GM23338 (cell line): ENCODE measurements at regions not wholly inside any gene's neighbourhood (a gene's known extent, or its start where the extent isn't known, plus 50 kb on each side); places are given as distances from the start of the nearest gene placed in this dataset.

Source experiments
- ATAC-seq: fragments of 200-7000 bp; cut with Tn5 transposase; 3 replicates; pipeline ENCODE4 v1.9.1; 2020
- DNase-seq: peaks from one replicate; pipeline ENCODE4 v3.0.0-alpha.2; 2015; ENCODE audit warnings: low spot score
- H2AFZ ChIP-seq: fragments of 200-600 bp; sonication (generic); 2 replicates; pipeline ENCODE4 v1.8.0; 2016; ENCODE audit warnings: antibody characterized with exemption, mild to moderate bottlenecking, moderate library complexity
- H3F3A ChIP-seq: fragments of 200-600 bp; sonication (generic); replicated peaks from 2 replicates; pipeline ENCODE4 v1.8.0; 2017; ENCODE audit warnings: antibody characterized with exemption, mixed run types, low read depth
- H3K27ac ChIP-seq: fragments of 200-600 bp; sonication (generic); 2 replicates; pipeline ENCODE4 v1.6.1; 2016; ENCODE audit warnings: low read depth
- H3K27me3 ChIP-seq: fragments of 200-600 bp; sonication (generic); 2 replicates; pipeline ENCODE4 v1.8.0; 2016; ENCODE audit warnings: mild to moderate bottlenecking, mixed run types, moderate library complexity; ENCODE audit not compliant: insufficient read depth
- H3K36me3 ChIP-seq: fragments of 200-600 bp; sonication (generic); 2 replicates; pipeline ENCODE4 v1.8.0; 2016; ENCODE audit warnings: mild to moderate bottlenecking; ENCODE audit not compliant: insufficient read depth
- H3K4me1 ChIP-seq: fragments of 200-600 bp; sonication (generic); 2 replicates; pipeline ENCODE4 v1.8.0; 2016; ENCODE audit warnings: mild to moderate bottlenecking, moderate library complexity; ENCODE audit not compliant: insufficient read depth
- H3K4me2 ChIP-seq: fragments of 200-600 bp; sonication (generic); 2 replicates; pipeline ENCODE4 v1.7.1; 2017; ENCODE audit warnings: mixed run types
- H3K4me3 ChIP-seq: fragments of 200-600 bp; sonication (generic); 2 replicates; pipeline ENCODE4 v1.6.1; 2016; ENCODE audit warnings: mixed run types
- H3K79me2 ChIP-seq: fragments of 200-600 bp; sonication (generic); replicated peaks from 2 replicates; pipeline ENCODE4 v1.8.0; 2017; ENCODE audit warnings: mild to moderate bottlenecking; ENCODE audit not compliant: insufficient read depth
- H3K9me2 ChIP-seq: fragments of 200-600 bp; sonication (generic); 2 replicates; pipeline ENCODE4 v1.8.0; 2017; ENCODE audit not compliant: insufficient read depth
- H4K20me1 ChIP-seq: fragments of 200-600 bp; sonication (generic); replicated peaks from 2 replicates; pipeline ENCODE4 v1.8.0; 2017; ENCODE audit warnings: mild to moderate bottlenecking; ENCODE audit not compliant: insufficient read depth
- H3K27ac Mint-ChIP-seq: 2 replicates; pipeline ENCODE4 v1.8.0; 2020; ENCODE audit warnings: inconsistent platforms, mild to moderate bottlenecking, moderate library complexity, mixed read lengths
- H3K27me3 Mint-ChIP-seq: 3 replicates; pipeline ENCODE4 v1.8.0; 2022; ENCODE audit warnings: low read depth, mild to moderate bottlenecking, moderate library complexity, mixed read lengths, inconsistent platforms; ENCODE audit not compliant: insufficient read depth, poor library complexity
- H3K36me3 Mint-ChIP-seq: 3 replicates; pipeline ENCODE4 v1.8.0; 2021; ENCODE audit warnings: low read depth, mild to moderate bottlenecking, inconsistent platforms, moderate library complexity, mixed read lengths
- H3K4me1 Mint-ChIP-seq: 3 replicates; pipeline ENCODE4 v1.8.0; 2020; ENCODE audit warnings: mild to moderate bottlenecking, inconsistent platforms, mixed read lengths
- H3K4me3 Mint-ChIP-seq: 3 replicates; pipeline ENCODE4 v1.8.0; 2021; ENCODE audit warnings: moderate library complexity, mild to moderate bottlenecking, inconsistent platforms, mixed read lengths
- H3K9me3 Mint-ChIP-seq: 3 replicates; pipeline ENCODE4 v1.8.0; 2020; ENCODE audit warnings: moderate library complexity, mild to moderate bottlenecking, inconsistent platforms, mixed read lengths
- CREB1 ChIP-seq: fragments of 250-450 bp; sonication (Bioruptor Pico); IDR thresholded peaks from 2 replicates; pipeline ENCODE4 v1.5.0; 2020; ENCODE audit warnings: low read depth, mild to moderate bottlenecking, moderate library complexity
- CTCF ChIP-seq, 2 experiments: fragments of 200-600 bp in 1 of 2; sonication (generic) in 1 of 2; conservative IDR thresholded peaks; 2 replicates each; pipeline versions ENCODE4 v1.5.1 to v1.6.1; 2016 to 2017; ENCODE audit warnings: antibody characterized with exemption in 2 of 2, low read depth in 2 of 2, mild to moderate bottlenecking in 2 of 2, moderate library complexity in 1 of 2
- EZH2 ChIP-seq: fragments of 200-600 bp; sonication (generic); IDR thresholded peaks from one replicate; pipeline ENCODE4 v1.8.0; 2017; ENCODE audit warnings: antibody characterized with exemption, mild to moderate bottlenecking, low read depth; ENCODE audit not compliant: unreplicated experiment
- EZH2phosphoT487 ChIP-seq: fragments of 200-600 bp; sonication (generic); IDR thresholded peaks from one replicate; pipeline ENCODE4 v1.8.1; 2018; ENCODE audit warnings: antibody characterized with exemption; ENCODE audit not compliant: unreplicated experiment
- JUNB ChIP-seq: IDR thresholded peaks from one replicate; pipeline ENCODE4 v1.6.1; 2016; ENCODE audit warnings: antibody characterized with exemption; ENCODE audit not compliant: unreplicated experiment
- NANOG ChIP-seq: IDR thresholded peaks from 2 replicates; pipeline ENCODE4 v1.6.1; 2016; ENCODE audit warnings: antibody characterized with exemption, borderline replicate concordance
- POLR2AphosphoS5 ChIP-seq: IDR thresholded peaks from 2 replicates; pipeline ENCODE4 v1.6.1; 2016; ENCODE audit warnings: antibody characterized with exemption, low read depth
- REST ChIP-seq: IDR thresholded peaks from one replicate; pipeline ENCODE4 v1.6.1; 2018; ENCODE audit warnings: antibody characterized with exemption; ENCODE audit not compliant: unreplicated experiment
- STAT1 ChIP-seq: IDR thresholded peaks from one replicate; pipeline ENCODE4 v1.6.1; 2016; ENCODE audit warnings: antibody characterized with exemption; ENCODE audit not compliant: unreplicated experiment
- ZNF114 ChIP-seq: fragments of 250-450 bp; sonication (Bioruptor Pico); IDR thresholded peaks from 2 replicates; pipeline ENCODE4 v1.5.0; 2020; ENCODE audit warnings: mild to moderate bottlenecking, moderate library complexity
- ZNF331 ChIP-seq: fragments of 250-450 bp; sonication (Bioruptor Pico); IDR thresholded peaks from 2 replicates; pipeline ENCODE4 v1.5.0; 2020; ENCODE audit warnings: low read depth, mild to moderate bottlenecking, moderate library complexity

GRCh38 chr1:115543247-115543646, 98.5 kb upstream of the VANGL1 start:
- Histone ChIP-seq H3K4me1 (0 out of 2 replicates have a peak, but pooled peaks cover 7% of the 10 kb centered on the region), H3K27ac (no peak overlapping the region), H3K36me3 (no peaks in the 10 kb centered on the region), H3K4me3 (no peak overlapping the region), H3K27me3 (no peaks in the 10 kb centered on the region), H2AFZ (no peak overlapping the region), H3K9me2 (no peaks in the 10 kb centered on the region), H3F3A (no peaks in the 10 kb centered on the region), H3K4me2 (no peak overlapping the region), H3K79me2 (no peaks in the 10 kb centered on the region), H4K20me1 (no peaks in the 10 kb centered on the region)
- H3K4me1 Mint-ChIP-seq, result peaks cover 17% of the 10 kb centered on the region
- peak; percentile 42 for DNase-seq
- no peaks in the 10 kb centered on the region for H3K36me3 Mint-ChIP-seq
- H3K9me3 Mint-ChIP-seq, result no peaks in the 10 kb centered on the region
- H3K4me3 Mint-ChIP-seq, result no peak overlapping the region
- no peak overlapping the region for H3K27ac Mint-ChIP-seq
- TF ChIP-seq EZH2, result no peak
- TF ChIP-seq NANOG, result no peak
- TF ChIP-seq ZNF114 (CRISPR knock-in tag), result no peak
- TF ChIP-seq JUNB, result no peak
- TF ChIP-seq REST, result no peak
- no peak for TF ChIP-seq POLR2AphosphoS5
- TF ChIP-seq ZNF331 (CRISPR knock-in tag), result no peak
- H3K27me3 Mint-ChIP-seq, result peaks cover 4% of the 10 kb centered on the region
- no peak for ATAC-seq

GRCh38 chr1:115539736-115540135, 102.0 kb upstream of the VANGL1 start:
- Histone ChIP-seq H3K4me1 (no peaks in the 10 kb centered on the region), H3K4me3 (no peak overlapping the region), H3K36me3 (no peaks in the 10 kb centered on the region), H3F3A (no peaks in the 10 kb centered on the region), H3K4me2 (no peak overlapping the region), H3K27me3 (no peaks in the 10 kb centered on the region), H3K79me2 (no peaks in the 10 kb centered on the region), H4K20me1 (no peaks in the 10 kb centered on the region), H2AFZ (no peak overlapping the region), H3K27ac (no peak overlapping the region), H3K9me2 (no peaks in the 10 kb centered on the region)
- Mint-ChIP-seq H3K36me3 (no peaks in the 10 kb centered on the region), H3K9me3 (no peaks in the 10 kb centered on the region), H3K4me1 (peaks cover 1% of the 10 kb centered on the region; the same call in 1 of the 3 replicates), H3K4me3 (no peak overlapping the region), H3K27ac (no peak overlapping the region), H3K27me3 (peaks cover 4% of the 10 kb centered on the region)
- ATAC-seq, result no peak
- no peak for DNase-seq
- TF ChIP-seq JUNB, result no peak
- TF ChIP-seq CTCF (conservative IDR thresholded peaks at IDR 0.05; ENCODE audit: low read depth in 2 of 2), result no peak
- TF ChIP-seq CREB1 (CRISPR knock-in tag), result no peak
- no peak for TF ChIP-seq EZH2phosphoT487
- TF ChIP-seq ZNF114 (CRISPR knock-in tag), result no peak
- TF ChIP-seq STAT1, result no peak
- TF ChIP-seq NANOG, result no peak
- TF ChIP-seq EZH2, result no peak
